HL-60 (cell line): ENCODE measurements at regions not wholly inside any gene's neighbourhood (a gene's known extent, or its start where the extent isn't known, plus 50 kb on each side); places are given as distances from the start of the nearest gene placed in this dataset.

Experiments used
- POLR2AphosphoS5 ChIP-seq: IDR thresholded peaks from 2 replicates; pipeline ENCODE4 v1.6.1; 2012; ENCODE audit warnings: low read depth
- SPI1 ChIP-seq: IDR thresholded peaks from 2 replicates; pipeline ENCODE4 v1.6.1; 2012; ENCODE audit warnings: low read depth, mild to moderate bottlenecking, borderline replicate concordance
- TF ChIP-seq, protein P1 (sequence below): IDR thresholded peaks from one replicate; pipeline ENCODE4 v1.5.1; 2011; ENCODE audit warnings: low read length, control low read depth, inconsistent platforms; ENCODE audit not compliant: insufficient read depth
- TF ChIP-seq, protein P2 (sequence below): IDR thresholded peaks from 2 replicates; pipeline ENCODE4 v1.6.1; 2012; ENCODE audit warnings: low read depth; ENCODE audit not compliant: insufficient replicate concordance

DNA sequence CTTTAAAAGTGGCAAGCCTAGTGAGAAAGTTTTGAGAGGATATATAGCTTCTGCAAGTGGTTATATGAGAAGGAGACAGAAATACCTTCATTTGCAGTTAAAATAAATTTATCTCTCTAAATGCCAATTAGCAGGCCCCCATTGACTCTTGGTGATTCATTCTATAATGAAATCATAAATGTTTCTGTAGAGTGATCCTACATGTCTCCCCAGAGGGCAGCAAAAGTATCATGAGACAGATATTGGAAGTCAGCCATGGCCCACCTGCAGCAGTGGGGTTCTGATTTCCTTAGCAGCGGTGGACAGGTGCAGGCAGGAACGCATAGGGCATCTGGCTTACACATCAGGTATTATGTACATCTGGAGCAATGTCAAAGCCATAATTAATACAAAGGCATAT lies 385.4 kb upstream of the SLC10A2 start:
- TF ChIP-seq, protein P1, sequence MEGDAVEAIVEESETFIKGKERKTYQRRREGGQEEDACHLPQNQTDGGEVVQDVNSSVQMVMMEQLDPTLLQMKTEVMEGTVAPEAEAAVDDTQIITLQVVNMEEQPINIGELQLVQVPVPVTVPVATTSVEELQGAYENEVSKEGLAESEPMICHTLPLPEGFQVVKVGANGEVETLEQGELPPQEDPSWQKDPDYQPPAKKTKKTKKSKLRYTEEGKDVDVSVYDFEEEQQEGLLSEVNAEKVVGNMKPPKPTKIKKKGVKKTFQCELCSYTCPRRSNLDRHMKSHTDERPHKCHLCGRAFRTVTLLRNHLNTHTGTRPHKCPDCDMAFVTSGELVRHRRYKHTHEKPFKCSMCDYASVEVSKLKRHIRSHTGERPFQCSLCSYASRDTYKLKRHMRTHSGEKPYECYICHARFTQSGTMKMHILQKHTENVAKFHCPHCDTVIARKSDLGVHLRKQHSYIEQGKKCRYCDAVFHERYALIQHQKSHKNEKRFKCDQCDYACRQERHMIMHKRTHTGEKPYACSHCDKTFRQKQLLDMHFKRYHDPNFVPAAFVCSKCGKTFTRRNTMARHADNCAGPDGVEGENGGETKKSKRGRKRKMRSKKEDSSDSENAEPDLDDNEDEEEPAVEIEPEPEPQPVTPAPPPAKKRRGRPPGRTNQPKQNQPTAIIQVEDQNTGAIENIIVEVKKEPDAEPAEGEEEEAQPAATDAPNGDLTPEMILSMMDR: no peak
- no peak for TF ChIP-seq SPI1
- TF ChIP-seq, protein P2, sequence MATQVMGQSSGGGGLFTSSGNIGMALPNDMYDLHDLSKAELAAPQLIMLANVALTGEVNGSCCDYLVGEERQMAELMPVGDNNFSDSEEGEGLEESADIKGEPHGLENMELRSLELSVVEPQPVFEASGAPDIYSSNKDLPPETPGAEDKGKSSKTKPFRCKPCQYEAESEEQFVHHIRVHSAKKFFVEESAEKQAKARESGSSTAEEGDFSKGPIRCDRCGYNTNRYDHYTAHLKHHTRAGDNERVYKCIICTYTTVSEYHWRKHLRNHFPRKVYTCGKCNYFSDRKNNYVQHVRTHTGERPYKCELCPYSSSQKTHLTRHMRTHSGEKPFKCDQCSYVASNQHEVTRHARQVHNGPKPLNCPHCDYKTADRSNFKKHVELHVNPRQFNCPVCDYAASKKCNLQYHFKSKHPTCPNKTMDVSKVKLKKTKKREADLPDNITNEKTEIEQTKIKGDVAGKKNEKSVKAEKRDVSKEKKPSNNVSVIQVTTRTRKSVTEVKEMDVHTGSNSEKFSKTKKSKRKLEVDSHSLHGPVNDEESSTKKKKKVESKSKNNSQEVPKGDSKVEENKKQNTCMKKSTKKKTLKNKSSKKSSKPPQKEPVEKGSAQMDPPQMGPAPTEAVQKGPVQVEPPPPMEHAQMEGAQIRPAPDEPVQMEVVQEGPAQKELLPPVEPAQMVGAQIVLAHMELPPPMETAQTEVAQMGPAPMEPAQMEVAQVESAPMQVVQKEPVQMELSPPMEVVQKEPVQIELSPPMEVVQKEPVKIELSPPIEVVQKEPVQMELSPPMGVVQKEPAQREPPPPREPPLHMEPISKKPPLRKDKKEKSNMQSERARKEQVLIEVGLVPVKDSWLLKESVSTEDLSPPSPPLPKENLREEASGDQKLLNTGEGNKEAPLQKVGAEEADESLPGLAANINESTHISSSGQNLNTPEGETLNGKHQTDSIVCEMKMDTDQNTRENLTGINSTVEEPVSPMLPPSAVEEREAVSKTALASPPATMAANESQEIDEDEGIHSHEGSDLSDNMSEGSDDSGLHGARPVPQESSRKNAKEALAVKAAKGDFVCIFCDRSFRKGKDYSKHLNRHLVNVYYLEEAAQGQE: no peak
- TF ChIP-seq POLR2AphosphoS5: no peak
